ENCODE measurements at regions not wholly inside any gene's neighbourhood (a gene's known extent, or its start where the extent isn't known, plus 50 kb on each side); places are given as distances from the start of the nearest gene placed in this dataset.

DNA sequence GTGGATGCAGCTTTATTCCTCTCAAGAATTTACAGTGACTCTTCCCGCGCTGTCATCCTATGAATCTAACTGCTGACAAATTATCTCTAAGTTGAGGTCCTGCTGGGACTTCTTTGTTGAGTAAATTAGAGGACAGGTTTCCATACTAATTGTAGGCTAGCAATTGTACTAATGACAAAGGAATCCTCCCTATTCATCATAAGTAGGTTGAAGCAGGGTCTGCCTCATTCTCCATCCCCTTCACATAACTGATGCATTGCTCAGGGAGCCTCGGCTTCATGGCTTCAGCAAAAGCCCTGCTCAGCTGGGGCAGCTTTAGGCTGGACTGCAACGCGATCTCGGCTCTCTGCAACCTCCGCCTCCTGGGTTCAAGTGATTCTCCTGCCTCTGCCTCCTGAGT lies 83.1 kb upstream of the IRX6 start:
- H3K36me3 ChIP-seq (ENCODE audit: control insufficient read depth, low read length), result no peaks in the 10 kb centered on the region
- no peaks in the 10 kb centered on the region for H3K27me3 ChIP-seq (ENCODE audit: control insufficient read depth, low read length)
- no peak overlapping the region for H3K4me3 ChIP-seq (ENCODE audit: low read length)
- no peaks in the 10 kb centered on the region for H3K9me2 ChIP-seq (replicated peaks; ENCODE audit: control insufficient read depth, low read length)
- no peak overlapping the region for H3K4me2 ChIP-seq (ENCODE audit: low read length)
- no peaks in the 10 kb centered on the region for H3K4me1 ChIP-seq (ENCODE audit: control insufficient read depth, low read length)
- no peaks in the 10 kb centered on the region for H4K20me1 ChIP-seq (ENCODE audit: control insufficient read depth, insufficient read depth, low read depth, low read length)
- H3F3A ChIP-seq (ENCODE audit: control insufficient read depth, insufficient read depth), result no peaks in the 10 kb centered on the region
- H3K27ac ChIP-seq (ENCODE audit: low read depth, low read length), result no peak overlapping the region
- TF ChIP-seq, protein P1, sequence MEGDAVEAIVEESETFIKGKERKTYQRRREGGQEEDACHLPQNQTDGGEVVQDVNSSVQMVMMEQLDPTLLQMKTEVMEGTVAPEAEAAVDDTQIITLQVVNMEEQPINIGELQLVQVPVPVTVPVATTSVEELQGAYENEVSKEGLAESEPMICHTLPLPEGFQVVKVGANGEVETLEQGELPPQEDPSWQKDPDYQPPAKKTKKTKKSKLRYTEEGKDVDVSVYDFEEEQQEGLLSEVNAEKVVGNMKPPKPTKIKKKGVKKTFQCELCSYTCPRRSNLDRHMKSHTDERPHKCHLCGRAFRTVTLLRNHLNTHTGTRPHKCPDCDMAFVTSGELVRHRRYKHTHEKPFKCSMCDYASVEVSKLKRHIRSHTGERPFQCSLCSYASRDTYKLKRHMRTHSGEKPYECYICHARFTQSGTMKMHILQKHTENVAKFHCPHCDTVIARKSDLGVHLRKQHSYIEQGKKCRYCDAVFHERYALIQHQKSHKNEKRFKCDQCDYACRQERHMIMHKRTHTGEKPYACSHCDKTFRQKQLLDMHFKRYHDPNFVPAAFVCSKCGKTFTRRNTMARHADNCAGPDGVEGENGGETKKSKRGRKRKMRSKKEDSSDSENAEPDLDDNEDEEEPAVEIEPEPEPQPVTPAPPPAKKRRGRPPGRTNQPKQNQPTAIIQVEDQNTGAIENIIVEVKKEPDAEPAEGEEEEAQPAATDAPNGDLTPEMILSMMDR (IDR thresholded peaks at IDR 0.05; ENCODE audit: low read depth, low read length, poor library complexity, severe bottlenecking), result no peak
- TF ChIP-seq EZH2phosphoT487 (IDR thresholded peaks at IDR 0.05; ENCODE audit: borderline replicate concordance, low read length), result no peak
- H3K79me2 ChIP-seq (ENCODE audit: control insufficient read depth, low read length), result no peaks in the 10 kb centered on the region
- no peaks in the 10 kb centered on the region for H3K9me3 ChIP-seq (ENCODE audit: control insufficient read depth, insufficient read depth, low read length)

DNA sequence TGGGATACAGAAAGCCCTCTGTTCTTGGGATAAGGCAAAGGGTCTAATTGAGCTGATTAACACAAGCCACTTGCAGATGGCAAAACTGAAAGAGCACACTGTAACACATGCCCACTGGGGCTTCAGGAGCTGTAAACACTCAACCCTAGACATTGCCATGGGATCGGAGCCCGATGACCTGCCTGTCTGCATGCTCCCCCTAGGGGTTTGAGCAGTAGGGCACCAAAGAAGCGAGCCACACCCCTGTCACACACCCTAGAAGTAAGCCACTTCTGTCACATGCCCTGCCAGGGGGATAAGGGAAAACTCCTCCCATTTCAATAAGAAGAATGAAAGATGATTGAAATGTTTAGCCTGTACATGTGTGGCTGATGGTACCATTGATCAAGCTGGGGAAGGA lies 81.3 kb upstream of the IRX6 start:
- no peaks in the 10 kb centered on the region for H3K9me3 ChIP-seq (ENCODE audit: control insufficient read depth, insufficient read depth, low read length)
- H3K4me2 ChIP-seq (ENCODE audit: low read length), result no peak overlapping the region

DNA sequence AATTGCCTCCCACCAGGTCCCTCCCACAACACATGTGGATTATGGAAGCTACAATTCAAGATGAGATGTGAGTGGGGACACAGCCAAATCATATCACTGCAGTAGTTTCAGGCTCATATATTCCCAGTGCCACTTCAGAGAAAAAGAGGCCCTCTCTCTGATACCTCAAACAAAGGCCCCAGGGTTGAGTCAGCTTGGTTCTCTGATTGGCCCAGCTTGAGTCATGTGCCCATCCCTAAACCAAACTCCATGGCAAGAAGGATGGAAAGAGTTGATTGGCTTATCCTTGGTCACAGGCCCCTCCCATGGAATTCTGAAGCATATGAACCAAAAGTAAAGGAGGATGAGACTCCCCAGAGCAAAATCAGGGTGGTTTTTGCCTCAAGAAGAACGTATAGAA lies 75.9 kb upstream of the IRX6 start:
- H3K4me1 ChIP-seq (ENCODE audit: control insufficient read depth, low read length), result peaks cover 11% of the 10 kb centered on the region
- no peaks in the 10 kb centered on the region for H3K27me3 ChIP-seq (ENCODE audit: control insufficient read depth, low read length)
- H4K20me1 ChIP-seq (ENCODE audit: control insufficient read depth, insufficient read depth, low read depth, low read length), result no peaks in the 10 kb centered on the region
- no peaks in the 10 kb centered on the region for H3K36me3 ChIP-seq (ENCODE audit: control insufficient read depth, low read length)
- H3K4me2 ChIP-seq (ENCODE audit: low read length), result no peak overlapping the region
- TF ChIP-seq, protein P1 (IDR thresholded peaks at IDR 0.05; ENCODE audit: low read depth, low read length, poor library complexity, severe bottlenecking), result no peak
- no peak for TF ChIP-seq EZH2phosphoT487 (IDR thresholded peaks at IDR 0.05; ENCODE audit: borderline replicate concordance, low read length)
- H3K4me3 ChIP-seq (ENCODE audit: low read length), result no peak overlapping the region
- H3K9me2 ChIP-seq (replicated peaks; ENCODE audit: control insufficient read depth, low read length), result no peaks in the 10 kb centered on the region
- H3K9me3 ChIP-seq (ENCODE audit: control insufficient read depth, insufficient read depth, low read length), result no peaks in the 10 kb centered on the region
- H3K27ac ChIP-seq (ENCODE audit: low read depth, low read length), result no peak overlapping the region
- H3K79me2 ChIP-seq (ENCODE audit: control insufficient read depth, low read length), result no peaks in the 10 kb centered on the region
- no peaks in the 10 kb centered on the region for H3F3A ChIP-seq (ENCODE audit: control insufficient read depth, insufficient read depth)

More for the DNA sequence above, 81.3 kb upstream of the IRX6 start:
- TF ChIP-seq, protein P1 (IDR thresholded peaks at IDR 0.05; ENCODE audit: low read depth, low read length, poor library complexity, severe bottlenecking), result no peak
- TF ChIP-seq EZH2phosphoT487 (IDR thresholded peaks at IDR 0.05; ENCODE audit: borderline replicate concordance, low read length), result no peak
- Histone ChIP-seq H3K27ac (ENCODE audit: low read depth, low read length) (no peak overlapping the region), H3K79me2 (ENCODE audit: control insufficient read depth, low read length) (no peaks in the 10 kb centered on the region), H3K9me2 (replicated peaks; ENCODE audit: control insufficient read depth, low read length) (no peaks in the 10 kb centered on the region), H3K4me3 (ENCODE audit: low read length) (no peak overlapping the region), H3K27me3 (ENCODE audit: control insufficient read depth, low read length) (no peaks in the 10 kb centered on the region), H3K36me3 (ENCODE audit: control insufficient read depth, low read length) (no peaks in the 10 kb centered on the region), H3F3A (ENCODE audit: control insufficient read depth, insufficient read depth) (no peaks in the 10 kb centered on the region), H4K20me1 (ENCODE audit: control insufficient read depth, insufficient read depth, low read depth, low read length) (no peaks in the 10 kb centered on the region), H3K4me1 (ENCODE audit: control insufficient read depth, low read length) (no peaks in the 10 kb centered on the region)

DNA sequence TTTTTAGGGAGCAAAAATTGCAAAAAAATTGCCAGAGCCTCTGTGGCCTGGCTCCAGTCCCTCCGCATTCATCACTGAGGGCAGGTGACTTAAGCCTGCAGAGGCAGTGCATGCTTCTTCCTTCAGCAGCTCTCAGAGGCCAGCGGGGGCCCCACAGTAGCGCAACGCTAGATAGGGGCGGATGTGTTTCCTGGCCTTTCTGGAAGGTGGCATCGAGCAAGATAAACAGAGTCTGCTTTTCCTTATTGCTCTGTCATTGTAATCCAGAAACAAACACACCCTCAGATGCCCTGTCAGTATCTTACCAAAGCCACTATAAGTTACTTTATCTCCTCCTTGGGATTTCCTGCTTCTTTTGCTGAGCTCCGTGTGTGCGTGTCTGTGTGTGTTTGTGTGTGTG lies 75.5 kb upstream of the IRX6 start:
- H3K27ac ChIP-seq (ENCODE audit: low read depth, low read length), result no peak overlapping the region
- H3K9me2 ChIP-seq (replicated peaks; ENCODE audit: control insufficient read depth, low read length), result no peaks in the 10 kb centered on the region
- no peaks in the 10 kb centered on the region for H3K36me3 ChIP-seq (ENCODE audit: control insufficient read depth, low read length)
- H3K79me2 ChIP-seq (ENCODE audit: control insufficient read depth, low read length), result no peaks in the 10 kb centered on the region
- TF ChIP-seq EZH2phosphoT487 (IDR thresholded peaks at IDR 0.05; ENCODE audit: borderline replicate concordance, low read length), result no peak
- TF ChIP-seq, protein P1 (IDR thresholded peaks at IDR 0.05; ENCODE audit: low read depth, low read length, poor library complexity, severe bottlenecking), result no peak
- no peaks in the 10 kb centered on the region for H3K9me3 ChIP-seq (ENCODE audit: control insufficient read depth, insufficient read depth, low read length)
- no peaks in the 10 kb centered on the region for H3F3A ChIP-seq (ENCODE audit: control insufficient read depth, insufficient read depth)
- no peak overlapping the region for H3K4me3 ChIP-seq (ENCODE audit: low read length)
- H4K20me1 ChIP-seq (ENCODE audit: control insufficient read depth, insufficient read depth, low read depth, low read length), result no peaks in the 10 kb centered on the region
- H3K4me1 ChIP-seq (ENCODE audit: control insufficient read depth, low read length), result peaks cover 11% of the 10 kb centered on the region
- H3K4me2 ChIP-seq (ENCODE audit: low read length), result no peak overlapping the region
- no peaks in the 10 kb centered on the region for H3K27me3 ChIP-seq (ENCODE audit: control insufficient read depth, low read length)

Data from DOHH2 (cell line).